NCI-H510A treated with DMSO at 0.1 percent for 48 hours (cell line): ENCODE measurements at regions not wholly inside any gene's neighbourhood (a gene's known extent, or its start where the extent isn't known, plus 50 kb on each side); places are given as distances from the start of the nearest gene placed in this dataset.

ENCODE experiments used
- DNase-seq: peaks from one replicate; lab custom pipeline; 2025; lab: John Stamatoyannopoulos, UW

DNA sequence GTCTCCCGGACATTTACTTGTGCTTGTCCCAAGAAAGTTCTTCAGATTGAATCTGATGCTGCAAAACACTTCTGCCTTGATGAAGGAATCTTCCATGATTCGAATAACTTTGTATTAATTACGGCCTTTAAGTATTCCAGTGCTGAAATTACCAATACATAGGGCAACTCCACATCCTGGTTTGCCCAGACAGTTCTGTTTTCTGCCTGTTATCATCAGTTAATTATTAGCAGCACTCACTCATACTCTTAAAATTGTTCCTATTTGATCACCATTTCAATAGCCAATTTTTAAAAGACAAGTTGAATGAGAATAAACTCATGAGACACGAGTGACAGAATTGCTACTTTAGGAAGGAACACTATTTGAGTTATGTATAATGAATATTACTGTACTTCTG, 620.7 kb upstream of the ZEB2 start:
- DNase-seq = no peak

DNA sequence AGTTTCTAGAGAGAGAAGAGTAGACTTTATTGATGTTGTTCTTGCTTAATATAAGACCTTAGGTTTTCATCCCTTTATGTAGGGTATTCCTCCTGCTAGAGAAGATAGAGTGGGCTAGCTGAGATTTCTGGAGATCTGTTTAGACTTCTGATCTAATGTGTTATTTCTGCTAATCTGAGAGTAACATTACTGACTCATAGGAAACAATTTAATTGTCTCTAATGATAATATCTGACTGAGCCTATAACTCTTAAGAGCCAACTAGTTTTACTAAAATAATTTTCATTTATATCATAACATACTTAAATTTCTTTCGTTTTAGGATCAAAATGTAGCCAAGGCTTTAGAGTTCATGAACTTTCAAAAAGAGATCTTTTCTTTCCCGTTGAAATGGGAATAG, 618.7 kb upstream of the ZEB2 start:
- DNase-seq = no peak

DNA sequence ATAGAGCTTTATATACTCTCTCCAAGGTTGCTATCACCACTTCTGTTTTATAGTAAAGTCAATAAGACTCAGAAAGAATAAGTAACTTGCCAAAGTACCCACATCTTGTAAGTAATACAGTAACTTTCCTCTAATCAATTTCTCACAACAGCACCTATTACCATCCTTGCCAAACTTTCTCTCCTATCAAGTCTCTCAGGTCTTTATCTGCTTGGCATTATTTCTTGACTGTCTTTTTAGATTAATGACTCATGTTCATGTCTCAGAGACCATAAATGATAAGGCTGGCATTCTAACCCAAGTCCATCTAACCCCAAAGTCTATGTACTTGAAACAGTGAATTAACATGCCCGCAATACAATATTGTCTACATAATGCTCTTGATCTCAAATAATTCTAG, 618.0 kb upstream of the ZEB2 start:
- DNase-seq = no peak

DNA sequence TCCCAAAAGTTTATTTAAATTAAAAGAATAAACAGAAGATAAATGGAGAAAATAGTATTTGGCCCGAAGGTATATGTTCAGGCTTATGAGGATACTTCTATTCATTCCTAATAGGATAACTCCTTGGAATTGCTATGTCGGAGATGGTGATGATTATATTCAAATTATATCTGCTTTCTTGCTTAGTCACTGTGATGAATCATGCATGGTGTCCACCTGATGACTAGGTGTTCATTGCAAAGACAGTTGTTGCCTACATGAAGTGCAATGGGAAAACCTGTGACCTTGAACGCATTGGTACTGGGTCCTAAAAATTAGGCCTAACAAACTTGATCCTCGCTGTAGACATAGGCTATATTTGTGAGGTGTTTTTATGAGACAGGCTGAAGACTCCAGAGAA, 617.3 kb upstream of the ZEB2 start:
- no peak for DNase-seq

DNA sequence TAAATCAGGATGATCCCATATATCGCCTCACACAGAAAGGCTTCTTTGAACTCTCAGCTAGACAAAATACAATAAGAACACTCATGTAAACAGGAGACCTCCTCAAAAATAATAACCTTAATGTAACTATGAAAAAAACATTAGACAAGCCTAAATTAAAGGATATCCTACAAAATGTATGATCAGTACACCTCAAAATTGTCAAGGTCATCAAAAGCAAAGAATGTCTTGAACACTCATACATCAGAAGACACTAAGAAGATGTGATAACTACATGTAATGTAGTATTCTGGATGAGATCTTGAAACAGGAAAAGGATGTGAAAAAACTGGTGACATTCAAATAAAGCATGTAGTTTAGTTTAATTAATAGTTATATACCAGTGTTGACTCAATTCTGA, 616.8 kb upstream of the ZEB2 start:
- DNase-seq = no peak

DNA sequence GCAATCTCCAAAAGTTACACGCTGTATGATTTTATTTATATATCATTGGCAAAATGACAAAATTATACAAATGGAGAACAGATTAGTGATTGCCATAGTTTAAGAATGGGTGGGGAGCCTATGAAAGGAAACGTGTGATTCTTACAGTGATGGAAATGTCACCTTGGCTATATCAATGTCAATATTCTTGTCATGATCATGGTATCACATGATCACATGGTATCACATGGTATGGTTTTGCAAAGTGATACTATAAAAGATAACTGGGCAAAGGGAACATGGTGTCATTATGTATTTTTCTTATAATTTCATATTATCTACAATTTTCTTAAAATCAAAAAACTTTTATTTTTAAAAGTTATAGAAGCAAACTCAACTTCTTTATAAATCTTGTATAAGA, 606.2 kb upstream of the ZEB2 start:
- no peak for DNase-seq

DNA sequence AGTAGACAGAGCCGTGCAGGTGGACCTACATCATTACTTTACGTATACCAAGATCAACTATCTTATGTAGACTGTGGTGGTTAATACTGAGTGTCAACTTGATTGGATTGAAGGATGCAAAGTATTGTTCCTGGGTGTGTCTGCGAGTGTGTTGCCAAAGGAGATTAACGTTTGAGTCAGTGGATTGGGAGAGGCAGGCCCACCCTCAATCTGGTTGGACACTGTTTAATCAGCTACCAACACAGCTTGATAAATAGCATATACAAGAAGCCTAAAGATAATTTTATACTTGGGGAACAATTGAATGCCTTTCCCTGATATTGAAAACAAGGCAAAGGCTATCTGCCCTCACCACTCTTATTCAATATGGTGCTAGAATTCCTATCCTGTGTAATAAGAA, 604.2 kb upstream of the ZEB2 start:
- no peak for DNase-seq

DNA sequence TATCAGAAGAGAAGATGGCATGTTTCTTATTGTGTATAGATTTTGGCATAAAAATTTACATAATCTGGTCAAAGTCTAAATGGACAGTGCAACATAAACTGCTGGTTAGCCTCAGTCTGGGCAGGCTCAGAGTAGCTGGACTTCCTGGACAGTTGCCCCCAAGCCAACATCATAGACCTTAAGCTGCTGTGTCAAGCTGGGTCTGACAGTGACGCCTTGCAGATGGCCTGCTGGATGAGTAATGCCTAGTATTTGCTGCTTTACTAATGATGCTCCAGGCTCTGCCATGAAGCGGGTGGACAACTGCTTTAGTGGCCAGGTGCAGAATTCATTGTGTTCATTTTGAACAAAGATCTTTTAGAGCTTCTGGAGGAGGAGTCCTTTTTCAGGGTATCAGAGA, 603.7 kb upstream of the ZEB2 start:
- DNase-seq = no peak

DNA sequence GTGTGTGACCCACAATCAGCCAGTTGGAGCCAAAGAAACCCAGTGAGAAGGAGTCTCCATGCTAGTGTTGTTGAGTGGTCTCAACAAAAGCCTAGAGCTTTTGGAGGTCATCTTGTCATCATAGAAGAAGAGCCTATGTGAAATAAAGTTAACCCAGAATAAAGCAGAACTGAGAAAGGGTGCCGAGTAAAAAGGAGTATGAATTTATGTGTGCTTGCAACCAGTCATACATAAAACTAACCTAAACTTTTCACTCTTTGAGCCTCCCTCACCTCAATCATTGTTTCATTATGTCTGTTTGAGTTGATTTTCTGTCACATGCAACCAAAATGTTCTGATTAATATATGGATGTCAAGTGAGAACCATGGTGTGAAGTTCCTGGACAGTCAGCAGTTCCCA, 599.3 kb upstream of the ZEB2 start:
- no peak for DNase-seq

DNA sequence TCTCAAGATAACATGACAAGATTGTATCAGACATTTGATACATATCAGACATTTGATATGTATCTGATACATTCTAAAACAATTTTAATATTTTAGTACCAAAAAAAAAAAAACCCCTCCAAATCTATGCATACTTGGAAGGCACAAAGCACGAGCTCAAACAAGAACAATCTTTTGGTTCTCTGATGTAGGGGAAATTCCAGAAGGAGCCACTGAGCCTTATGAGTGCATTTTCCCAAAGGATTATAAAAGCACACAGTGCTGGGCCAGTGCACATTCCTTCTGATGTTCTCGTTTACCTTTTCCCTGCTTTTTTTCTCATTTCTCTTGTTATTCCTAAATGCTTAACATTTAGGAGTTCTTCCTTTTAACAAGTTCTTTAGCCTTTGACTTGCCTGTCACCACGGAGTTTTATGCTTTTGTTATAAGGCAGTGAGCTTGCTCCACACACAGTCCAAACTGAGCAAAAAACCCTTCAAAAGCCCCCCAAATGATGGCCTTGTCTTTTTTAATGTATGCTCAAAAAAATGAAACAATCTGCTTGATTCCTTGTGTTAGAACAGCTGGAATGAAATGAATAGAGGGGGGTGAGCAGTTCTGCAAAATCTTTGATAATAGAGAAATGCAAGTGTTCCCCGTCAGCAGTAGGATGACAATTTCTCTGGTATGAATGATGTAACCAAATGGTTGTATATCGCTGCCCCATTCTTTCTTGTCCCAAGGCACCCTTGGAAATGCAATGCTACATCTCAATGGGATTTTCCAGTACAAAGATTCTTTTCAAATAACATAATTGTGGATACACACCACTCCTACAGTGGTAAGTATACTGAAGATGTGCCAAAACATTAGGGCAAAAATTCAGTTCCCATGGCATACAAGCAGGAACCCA, 597.2 kb upstream of the ZEB2 start:
- DNase-seq = no peak

DNA sequence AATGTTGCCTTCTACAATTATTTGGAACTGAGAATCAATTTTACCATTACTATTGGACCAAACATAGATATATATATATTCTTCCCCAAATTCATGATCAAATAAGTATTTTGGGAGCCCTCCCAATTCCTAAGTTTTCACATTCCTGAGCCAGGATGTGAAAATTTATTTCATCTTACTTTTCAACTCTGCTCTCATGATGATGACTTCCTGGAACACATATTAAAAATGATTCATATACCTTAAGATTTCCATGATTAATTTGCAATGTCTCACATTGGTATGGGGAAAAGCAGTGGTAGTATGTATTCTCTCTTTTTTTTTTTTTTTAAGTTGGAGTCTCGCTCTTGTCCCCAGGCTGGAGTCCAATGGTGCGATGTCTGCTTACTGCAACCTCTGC, 596.1 kb upstream of the ZEB2 start:
- no peak for DNase-seq

DNA sequence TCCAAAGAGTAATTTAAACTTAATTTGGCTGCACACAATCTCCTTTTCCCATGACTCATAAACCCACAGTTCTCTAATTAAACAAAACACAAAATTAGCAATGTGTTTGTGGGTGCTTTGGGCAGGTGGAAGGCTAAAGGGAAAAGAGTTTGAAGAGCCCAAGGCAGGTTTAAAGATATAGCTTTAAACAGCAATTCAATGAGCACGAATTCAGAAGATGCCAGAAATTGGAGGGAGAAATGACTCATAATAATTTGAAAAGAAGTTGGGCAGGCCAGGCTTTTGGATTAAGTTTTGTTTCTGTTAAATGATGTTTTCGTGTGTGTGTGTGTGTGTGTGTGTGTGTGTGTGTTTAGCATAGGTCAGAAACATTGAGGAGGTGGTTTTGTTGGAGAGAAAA, 594.8 kb upstream of the ZEB2 start:
- no peak for DNase-seq

DNA sequence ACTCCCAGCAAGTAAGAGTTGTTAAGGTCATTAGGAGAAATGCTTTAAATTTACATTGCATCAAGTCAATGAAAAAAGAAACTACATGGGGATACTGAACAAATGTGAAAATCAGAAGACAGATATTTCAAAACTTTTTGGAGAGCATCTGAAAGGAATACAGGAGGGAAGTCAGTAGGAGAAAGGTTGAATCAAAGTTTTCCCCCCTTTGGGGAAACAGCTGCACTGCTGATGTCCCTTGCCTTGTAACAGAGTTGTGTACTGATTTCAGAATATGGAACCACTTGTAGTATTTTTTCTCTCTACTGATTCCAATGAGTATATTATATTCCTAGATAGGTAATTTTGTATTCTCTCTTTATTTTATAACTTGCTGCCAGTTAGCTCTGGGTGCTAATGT, 592.5 kb upstream of the ZEB2 start:
- no peak for DNase-seq

DNA sequence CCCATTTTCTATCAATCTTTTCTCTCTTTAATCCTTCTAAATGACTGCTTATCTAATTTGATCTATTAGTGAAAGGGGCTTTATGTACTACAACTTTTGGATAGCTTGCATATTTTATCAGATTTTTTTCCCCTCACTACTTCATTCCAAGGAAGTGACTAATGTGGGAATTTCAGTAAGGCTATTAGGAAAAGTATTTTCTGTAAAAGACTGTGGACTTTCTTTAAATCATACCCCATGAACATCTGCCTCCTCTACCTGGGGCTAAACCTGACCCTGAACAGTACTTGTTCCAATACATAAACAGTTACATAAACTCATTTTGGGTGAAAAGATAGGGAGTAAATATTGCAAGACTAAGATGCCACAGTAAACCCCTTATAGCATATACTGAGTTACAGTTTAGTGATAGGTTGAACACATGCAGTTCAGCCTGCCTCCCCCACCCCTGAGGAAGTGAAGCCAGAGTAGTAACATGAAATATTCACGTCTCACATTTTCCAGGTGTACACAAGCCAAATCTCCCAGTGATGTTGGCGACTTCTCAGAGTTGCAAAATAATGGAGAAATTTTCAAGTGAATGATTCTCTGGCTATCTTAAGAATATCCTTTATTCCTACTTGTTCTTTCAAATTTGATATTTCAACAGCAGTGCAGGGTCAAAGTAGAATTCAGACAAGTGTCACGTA, 590.9 kb upstream of the ZEB2 start:
- DNase-seq = no peak

DNA sequence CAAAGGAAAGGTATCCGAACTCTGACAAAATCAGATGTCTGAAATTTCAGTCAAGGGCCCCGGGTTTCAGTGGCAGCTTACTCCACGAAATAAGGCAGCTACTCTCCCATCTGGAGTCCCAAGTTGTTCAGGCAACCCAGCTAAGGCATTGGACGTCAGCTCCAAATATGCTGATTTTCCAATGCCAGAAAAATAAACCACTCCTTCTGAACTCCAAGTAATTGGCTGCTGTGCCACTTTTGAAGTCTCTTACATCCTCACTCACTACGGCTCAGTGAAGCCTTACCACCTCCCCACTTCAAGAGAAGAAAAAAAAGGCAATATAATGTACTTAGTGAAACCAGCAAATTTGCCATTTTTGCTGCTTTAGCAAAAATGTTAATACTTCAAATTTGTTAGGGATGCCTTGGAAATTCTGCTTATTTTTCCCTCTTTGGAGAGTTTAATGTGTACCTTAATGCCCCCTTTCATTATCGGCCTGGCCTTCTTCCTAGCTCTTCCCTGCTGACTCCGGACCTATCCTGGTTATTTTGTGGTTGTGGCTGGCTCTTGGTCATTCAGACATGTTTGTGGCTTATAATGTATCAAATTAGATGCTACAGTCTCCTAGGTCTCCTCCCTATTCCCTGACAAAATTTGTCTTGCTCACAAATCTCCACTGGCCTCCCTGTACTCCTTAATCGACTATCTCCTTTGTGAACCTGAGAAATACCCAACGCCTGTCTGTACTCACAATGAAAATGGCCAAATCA, 589.2 kb upstream of the ZEB2 start:
- DNase-seq = no peak

DNA sequence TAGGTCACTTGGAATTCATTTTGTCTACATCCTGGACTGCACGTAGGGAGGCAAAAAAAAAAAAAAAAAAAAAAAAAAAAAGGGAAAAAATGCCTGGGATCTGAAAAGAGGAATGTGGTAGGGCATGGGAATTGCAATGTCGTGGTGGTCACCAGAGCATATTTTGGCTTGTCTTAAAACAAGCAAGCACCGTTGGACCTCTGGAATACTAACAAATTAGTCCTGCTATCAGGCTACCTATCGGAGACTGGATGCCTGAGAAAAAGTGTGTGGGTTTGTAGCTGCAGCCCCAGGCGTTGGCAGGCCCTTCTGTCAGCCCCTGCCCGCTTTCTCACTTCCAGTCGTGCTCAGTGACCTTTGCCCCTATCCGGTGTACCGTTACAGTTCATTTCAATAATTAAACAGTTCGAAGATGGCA, 588.5 kb upstream of the ZEB2 start:
- DNase-seq = no peak

DNA sequence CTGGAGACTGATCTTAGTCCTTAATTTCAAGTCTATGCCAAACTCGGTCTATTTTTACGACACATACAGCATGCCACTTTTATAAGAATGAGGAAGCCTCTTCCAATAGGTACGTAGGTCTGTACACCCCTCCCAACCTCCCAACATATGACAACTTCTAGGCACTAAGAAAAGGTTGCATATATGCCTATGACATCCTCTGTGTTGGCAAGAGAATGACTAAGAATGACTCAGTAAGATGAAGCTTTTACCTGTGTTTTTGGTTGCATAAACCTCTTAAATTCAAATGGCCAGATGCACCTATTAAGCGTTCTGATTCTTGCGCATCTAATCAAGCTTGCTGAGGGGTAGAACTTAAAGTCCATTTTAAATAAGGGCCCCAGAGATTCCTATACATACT, 586.4 kb upstream of the ZEB2 start:
- DNase-seq = no peak

DNA sequence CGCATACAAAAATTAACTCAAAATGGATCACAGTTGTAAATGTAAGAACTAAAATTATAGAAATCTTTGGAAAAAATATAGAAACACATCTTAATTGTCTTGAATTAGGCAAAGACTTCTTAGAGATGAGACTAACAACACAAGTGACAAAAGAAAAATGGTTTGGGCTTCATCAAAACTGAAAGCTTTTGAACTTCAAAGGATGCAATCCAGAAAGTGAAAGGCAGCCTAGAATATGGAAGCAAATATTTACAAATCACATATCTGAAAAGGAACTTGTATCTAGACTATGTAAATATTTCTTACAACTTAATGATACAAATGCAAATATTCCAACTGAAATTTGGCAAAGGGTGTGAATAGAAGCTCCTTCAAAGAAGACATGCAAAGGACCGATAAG, 582.8 kb upstream of the ZEB2 start:
- DNase-seq = no peak

DNA sequence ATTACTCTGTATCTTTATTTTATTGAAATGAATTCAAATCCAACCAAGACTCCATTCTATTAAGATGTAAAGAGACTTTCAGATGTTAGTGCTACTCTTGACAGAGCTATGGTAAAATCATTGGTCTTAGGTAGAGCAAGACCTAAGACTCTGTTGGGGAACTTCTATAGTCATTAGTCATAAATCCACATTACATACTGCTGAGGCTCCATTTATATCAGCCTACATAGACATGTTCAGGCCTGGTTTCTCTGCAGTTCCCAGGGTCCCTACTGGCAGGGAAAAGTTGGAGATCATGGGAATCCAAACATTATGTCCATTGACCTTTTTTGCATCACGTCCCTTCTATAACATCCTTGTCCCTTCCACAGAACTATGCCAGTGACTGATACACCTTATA, 580.4 kb upstream of the ZEB2 start:
- no peak for DNase-seq

DNA sequence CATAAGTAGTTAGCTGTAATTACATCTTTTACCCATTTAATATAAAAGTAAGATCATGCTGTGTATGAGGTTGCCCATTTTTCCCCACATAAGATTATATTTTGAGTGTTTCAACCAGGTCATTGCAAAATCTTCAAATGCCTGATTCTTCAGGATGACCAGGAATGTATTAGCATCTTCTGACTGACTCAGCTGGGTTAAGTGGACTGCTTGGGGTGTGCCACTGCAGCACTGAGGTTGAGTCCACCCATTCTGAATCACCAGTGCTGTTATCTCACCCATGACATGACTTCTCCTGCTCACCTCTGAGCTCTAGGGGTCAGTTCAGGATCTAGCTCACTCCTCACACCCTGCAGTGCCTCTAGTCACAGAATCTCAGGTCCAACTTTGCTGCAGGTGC, 576.7 kb upstream of the ZEB2 start:
- no peak for DNase-seq

DNA sequence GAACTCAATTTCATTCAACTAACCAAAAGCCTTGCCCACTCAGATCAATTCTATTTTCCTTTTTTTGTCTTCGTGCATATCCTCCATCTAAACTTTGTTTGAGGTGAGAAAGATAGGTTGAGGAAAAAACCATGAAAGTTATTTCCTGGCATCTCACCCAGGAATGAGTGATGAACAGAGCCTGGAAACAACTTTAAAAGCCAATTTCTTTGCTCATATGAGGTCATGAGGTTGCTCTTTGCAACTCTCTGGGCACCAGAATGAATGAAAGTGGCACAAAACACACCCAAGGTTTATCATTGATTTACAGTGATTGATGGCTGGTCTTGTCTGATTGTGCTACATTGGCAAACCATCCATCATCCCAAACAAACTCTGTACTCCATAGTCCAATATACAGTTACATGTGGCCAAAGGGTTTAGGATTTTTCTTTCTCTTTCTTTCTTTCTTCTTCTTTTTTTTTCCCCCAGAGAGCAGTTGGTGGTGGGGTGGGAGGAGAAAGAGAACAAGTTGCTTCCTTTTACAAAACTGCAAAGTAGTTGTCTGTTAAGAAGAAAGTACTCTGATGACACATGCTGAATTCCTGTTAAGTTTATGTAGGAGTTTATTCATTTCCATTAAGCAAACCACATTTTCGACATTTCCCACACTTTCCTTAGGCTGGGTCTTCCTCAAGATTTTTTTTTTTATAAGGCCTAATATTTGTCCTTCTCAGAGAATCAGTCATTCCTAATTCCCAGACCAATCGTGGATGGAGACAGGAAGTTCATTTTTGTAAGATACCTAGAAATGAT, 575.9 kb upstream of the ZEB2 start:
- DNase-seq = no peak

DNA sequence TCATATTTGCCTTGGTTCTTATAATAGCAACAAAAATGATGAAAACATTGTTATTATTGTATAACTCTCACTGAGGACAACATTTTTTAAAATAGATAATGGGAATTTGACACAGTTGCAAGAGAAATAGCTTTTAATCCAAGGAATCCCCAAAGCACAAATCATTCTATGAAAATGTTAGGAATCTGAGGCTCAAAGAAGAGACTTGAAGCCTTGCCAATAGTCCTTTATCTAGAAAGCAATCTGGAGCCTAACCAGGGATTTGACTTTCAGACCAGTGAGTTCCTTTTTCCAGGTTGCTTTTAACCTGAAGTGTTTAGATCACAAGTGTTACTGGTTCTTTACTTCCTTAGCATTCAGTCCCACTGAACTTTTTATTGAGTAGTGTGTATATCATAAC, 574.5 kb upstream of the ZEB2 start:
- no peak for DNase-seq
